K562 (cell line): ENCODE measurements at regions not wholly inside any gene's neighbourhood (a gene's known extent, or its start where the extent isn't known, plus 50 kb on each side); places are given as distances from the start of the nearest gene placed in this dataset.

Source experiments
- BACH1 ChIP-seq: fragments of 200-800 bp; sonication (Bioruptor generic); IDR thresholded peaks from 2 replicates; pipeline ENCODE4 v1.6.1; 2016; ENCODE audit warnings: missing genetic modification characterization, missing compliant biosample characterization
- FOXA3 ChIP-seq, 2 experiments: fragments of 450-650 bp in 1 of 2; sonication (generic) in 1 of 2; formaldehyde crosslinking; IDR thresholded peaks in 1 of 2; conservative IDR thresholded peaks in 1 of 2; 2 replicates each; pipeline versions ENCODE4 v1.4.0 to v1.8.0; 2020 to 2022; ENCODE audit warnings: mild to moderate bottlenecking in 2 of 2, missing genetic modification reagents in 1 of 2
- POLR2A ChIP-seq: fragments of 450-650 bp; conservative IDR thresholded peaks from 2 replicates; pipeline ENCODE4 v1.6.1; 2016
- TAF9B ChIP-seq: fragments of 450-650 bp; IDR thresholded peaks from 2 replicates; pipeline ENCODE4 v1.6.1; 2018; ENCODE audit warnings: mild to moderate bottlenecking; ENCODE audit not compliant: partially characterized antibody
- TEAD4 ChIP-seq, 2 experiments: sonication (generic) in 1 of 2; formaldehyde crosslinking in 1 of 2; IDR thresholded peaks; 2 replicates each; pipeline versions ENCODE4 v1.6.1 to v1.8.0; 2012 to 2022; ENCODE audit warnings: borderline replicate concordance in 1 of 2, inconsistent platforms in 1 of 2, low read length in 1 of 2, mild to moderate bottlenecking in 1 of 2, missing genetic modification reagents in 1 of 2
- ZNF232 ChIP-seq: sonication (generic); formaldehyde crosslinking; IDR thresholded peaks from 2 replicates; pipeline ENCODE4 v1.8.0; 2022; ENCODE audit warnings: mild to moderate bottlenecking, missing genetic modification reagents
- ZNF274 ChIP-seq: IDR thresholded peaks from 2 replicates; pipeline ENCODE4 v1.6.1; 2011; ENCODE audit warnings: low read depth, mild to moderate bottlenecking, low read length, moderate library complexity, borderline replicate concordance
- ZNF644 ChIP-seq: fragments of 200-800 bp; sonication (Bioruptor generic); IDR thresholded peaks from 2 replicates; pipeline ENCODE4 v1.6.1; 2016; ENCODE audit warnings: low read depth, missing genetic modification characterization, missing compliant biosample characterization
- TF ChIP-seq, protein P1 (sequence below), 3 experiments: IDR thresholded peaks in 2 of 3; conservative IDR thresholded peaks in 1 of 3; 2 replicates each; pipeline ENCODE4 v1.5.1; 2011 to 2012; ENCODE audit warnings: low read length in 3 of 3, mild to moderate bottlenecking in 3 of 3, control low read depth in 2 of 3, improper control_type of control experiment in 1 of 3, inconsistent platforms in 1 of 3, low read depth in 1 of 3, mixed read lengths in 1 of 3, moderate library complexity in 1 of 3; ENCODE audit not compliant: insufficient read depth in 2 of 3
- TF ChIP-seq, protein P2 (sequence below): sonication (generic); formaldehyde crosslinking; IDR thresholded peaks from 2 replicates; pipeline ENCODE4 v1.8.1; 2022; ENCODE audit warnings: missing genetic modification reagents
- TF ChIP-seq, protein P3 (sequence below): sonication (generic); formaldehyde crosslinking; IDR thresholded peaks from 2 replicates; pipeline ENCODE4 v1.8.0; 2022; ENCODE audit warnings: mild to moderate bottlenecking, missing genetic modification reagents
- TF ChIP-seq, protein P4 (sequence below): sonication (generic); formaldehyde crosslinking; IDR thresholded peaks from 2 replicates; pipeline ENCODE4 v1.8.0; 2022; ENCODE audit warnings: missing genetic modification reagents, mild to moderate bottlenecking, moderate library complexity, borderline replicate concordance

DNA sequence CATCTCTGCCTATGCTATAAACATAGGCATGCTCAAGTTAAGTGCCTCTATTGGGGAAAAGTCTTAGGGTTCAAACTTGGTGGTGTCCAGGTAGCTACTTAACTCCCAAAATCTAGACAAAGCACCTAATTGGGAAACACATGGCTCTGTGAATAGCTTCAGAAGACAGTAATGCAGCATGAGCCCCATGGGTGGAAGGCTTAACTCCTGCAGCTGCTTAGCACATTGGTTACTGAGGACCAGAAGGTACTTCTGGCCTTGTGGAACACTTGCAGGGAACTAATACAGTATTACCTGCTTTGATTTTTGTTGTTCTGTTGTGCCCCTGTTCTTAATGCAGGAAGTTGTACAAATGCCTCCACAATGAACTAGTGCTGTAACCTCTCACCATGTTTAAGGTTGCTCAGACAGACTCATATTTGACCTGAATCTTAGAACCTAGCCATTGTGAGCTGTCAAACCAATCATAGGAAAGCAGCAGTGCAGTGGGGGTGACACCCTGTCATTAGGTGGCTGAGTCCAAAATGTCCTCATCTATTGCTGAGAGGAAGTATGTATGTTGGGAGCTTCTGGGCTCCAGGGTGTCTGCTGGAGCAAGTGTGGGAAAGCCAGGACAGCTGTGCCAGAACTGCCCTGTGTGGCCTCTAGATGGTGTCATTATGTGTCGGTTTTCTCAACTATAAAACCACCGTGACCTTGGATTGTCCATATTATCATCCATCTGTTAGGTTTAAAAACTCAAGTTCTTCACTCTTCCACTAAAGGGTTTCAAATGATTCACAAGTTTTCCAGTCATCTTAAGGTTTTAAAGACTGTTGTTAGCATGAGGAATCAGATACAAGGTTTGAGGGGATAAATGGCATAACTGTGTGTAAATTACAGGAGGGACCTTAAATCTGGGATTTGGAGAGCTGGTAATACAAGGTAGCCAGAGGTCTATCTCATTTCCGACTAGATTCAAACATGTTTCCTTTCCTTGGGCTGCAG, 69.9 kb upstream of the WDR1 start:
- TF ChIP-seq ZNF644 (tag), result no peak
- TF ChIP-seq, protein P1, sequence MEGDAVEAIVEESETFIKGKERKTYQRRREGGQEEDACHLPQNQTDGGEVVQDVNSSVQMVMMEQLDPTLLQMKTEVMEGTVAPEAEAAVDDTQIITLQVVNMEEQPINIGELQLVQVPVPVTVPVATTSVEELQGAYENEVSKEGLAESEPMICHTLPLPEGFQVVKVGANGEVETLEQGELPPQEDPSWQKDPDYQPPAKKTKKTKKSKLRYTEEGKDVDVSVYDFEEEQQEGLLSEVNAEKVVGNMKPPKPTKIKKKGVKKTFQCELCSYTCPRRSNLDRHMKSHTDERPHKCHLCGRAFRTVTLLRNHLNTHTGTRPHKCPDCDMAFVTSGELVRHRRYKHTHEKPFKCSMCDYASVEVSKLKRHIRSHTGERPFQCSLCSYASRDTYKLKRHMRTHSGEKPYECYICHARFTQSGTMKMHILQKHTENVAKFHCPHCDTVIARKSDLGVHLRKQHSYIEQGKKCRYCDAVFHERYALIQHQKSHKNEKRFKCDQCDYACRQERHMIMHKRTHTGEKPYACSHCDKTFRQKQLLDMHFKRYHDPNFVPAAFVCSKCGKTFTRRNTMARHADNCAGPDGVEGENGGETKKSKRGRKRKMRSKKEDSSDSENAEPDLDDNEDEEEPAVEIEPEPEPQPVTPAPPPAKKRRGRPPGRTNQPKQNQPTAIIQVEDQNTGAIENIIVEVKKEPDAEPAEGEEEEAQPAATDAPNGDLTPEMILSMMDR (IDR thresholded peaks at IDR 0.05 in 2 of 3, conservative IDR thresholded peaks at IDR 0.05 in 1 of 3; ENCODE audit: insufficient read depth in 2 of 3, low read depth in 1 of 3, low read length in 3 of 3), result peak; percentile 60 to 78 (median 75)
- TF ChIP-seq, protein P2, sequence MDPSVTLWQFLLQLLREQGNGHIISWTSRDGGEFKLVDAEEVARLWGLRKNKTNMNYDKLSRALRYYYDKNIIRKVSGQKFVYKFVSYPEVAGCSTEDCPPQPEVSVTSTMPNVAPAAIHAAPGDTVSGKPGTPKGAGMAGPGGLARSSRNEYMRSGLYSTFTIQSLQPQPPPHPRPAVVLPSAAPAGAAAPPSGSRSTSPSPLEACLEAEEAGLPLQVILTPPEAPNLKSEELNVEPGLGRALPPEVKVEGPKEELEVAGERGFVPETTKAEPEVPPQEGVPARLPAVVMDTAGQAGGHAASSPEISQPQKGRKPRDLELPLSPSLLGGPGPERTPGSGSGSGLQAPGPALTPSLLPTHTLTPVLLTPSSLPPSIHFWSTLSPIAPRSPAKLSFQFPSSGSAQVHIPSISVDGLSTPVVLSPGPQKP (CRISPR knock-in tag), result no peak
- no peak for TF ChIP-seq ZNF274
- TF ChIP-seq BACH1 (tag), result no peak
- TF ChIP-seq ZNF232 (CRISPR knock-in tag), result no peak
- TF ChIP-seq TEAD4 (IDR thresholded peaks at IDR 0.05; ENCODE audit: low read length), result no peak
- TF ChIP-seq TEAD4 (CRISPR knock-in tag; IDR thresholded peaks at IDR 0.05; ENCODE audit: borderline replicate concordance), result no peak
- TF ChIP-seq, protein P3, sequence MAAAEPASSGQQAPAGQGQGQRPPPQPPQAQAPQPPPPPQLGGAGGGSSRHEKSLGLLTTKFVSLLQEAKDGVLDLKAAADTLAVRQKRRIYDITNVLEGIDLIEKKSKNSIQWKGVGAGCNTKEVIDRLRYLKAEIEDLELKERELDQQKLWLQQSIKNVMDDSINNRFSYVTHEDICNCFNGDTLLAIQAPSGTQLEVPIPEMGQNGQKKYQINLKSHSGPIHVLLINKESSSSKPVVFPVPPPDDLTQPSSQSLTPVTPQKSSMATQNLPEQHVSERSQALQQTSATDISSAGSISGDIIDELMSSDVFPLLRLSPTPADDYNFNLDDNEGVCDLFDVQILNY, result no peak
- TF ChIP-seq TAF9B, result no peak
- TF ChIP-seq FOXA3 (CRISPR knock-in tag; conservative IDR thresholded peaks at IDR 0.05 in 1 of 2, IDR thresholded peaks at IDR 0.05 in 1 of 2), result no peak
- TF ChIP-seq, protein P4, sequence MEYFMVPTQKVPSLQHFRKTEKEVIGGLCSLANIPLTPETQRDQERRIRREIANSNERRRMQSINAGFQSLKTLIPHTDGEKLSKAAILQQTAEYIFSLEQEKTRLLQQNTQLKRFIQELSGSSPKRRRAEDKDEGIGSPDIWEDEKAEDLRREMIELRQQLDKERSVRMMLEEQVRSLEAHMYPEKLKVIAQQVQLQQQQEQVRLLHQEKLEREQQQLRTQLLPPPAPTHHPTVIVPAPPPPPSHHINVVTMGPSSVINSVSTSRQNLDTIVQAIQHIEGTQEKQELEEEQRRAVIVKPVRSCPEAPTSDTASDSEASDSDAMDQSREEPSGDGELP (CRISPR knock-in tag), result peak; percentile 45; the same call in 1 of the 2 replicates
- TF ChIP-seq POLR2A, result no peak
